OCI-LY7 (cell line): ENCODE measurements at regions not wholly inside any gene's neighbourhood (a gene's known extent, or its start where the extent isn't known, plus 50 kb on each side); places are given as distances from the start of the nearest gene placed in this dataset.

Experiments
- BruUV-seq: library from RNA; stranded (reverse); fragments of 400-500 nt; replicated peaks from 2 replicates; lab custom pipeline; 2021; lab: Mats Ljungman, UMichigan
- CTCF ChIA-PET: fragments of 300-600 bp; sonication (Branson Sonifier 250); formaldehyde crosslinking; loops from one replicate; lab custom pipeline; 2022; ENCODE audit warnings: antibody characterized with exemption; ENCODE audit not compliant: unreplicated experiment; lab: Charles Lee
- POLR2A ChIA-PET: fragments of 300-600 bp; sonication (Branson Sonifier 250); formaldehyde crosslinking; loops from one replicate; lab custom pipeline; 2022; ENCODE audit warnings: antibody characterized with exemption; lab: Charles Lee
- DNase-seq: peaks from one replicate; pipeline ENCODE4 v3.0.0-alpha.2; 2015; ENCODE audit warnings: low spot score
- H2AFZ ChIP-seq: fragments of 200-600 bp; sonication (generic), shearing (Covaris generic); 2 replicates; pipeline ENCODE4 v1.6.1; 2014; ENCODE audit warnings: mild to moderate bottlenecking, antibody characterized with exemption, low read length, moderate library complexity
- H3K27ac ChIP-seq: fragments of 200-600 bp; sonication (generic); 2 replicates; pipeline ENCODE4 v1.5.1; 2014; ENCODE audit warnings: mixed run types, low read depth, mild to moderate bottlenecking, moderate library complexity, low read length, inconsistent platforms; ENCODE audit not compliant: poor library complexity, severe bottlenecking
- H3K36me3 ChIP-seq: fragments of 200-600 bp; sonication (generic); 2 replicates; pipeline ENCODE4 v1.6.1; 2014; ENCODE audit warnings: mild to moderate bottlenecking, antibody characterized with exemption, low read length, moderate library complexity, mixed read lengths; ENCODE audit not compliant: insufficient read depth
- H3K4me1 ChIP-seq: fragments of 200-600 bp; sonication (generic); 2 replicates; pipeline ENCODE4 v1.5.1; 2014; ENCODE audit warnings: mild to moderate bottlenecking, low read length; ENCODE audit not compliant: insufficient read depth, poor library complexity, severe bottlenecking
- H3K4me2 ChIP-seq: fragments of 200-600 bp; sonication (generic); 2 replicates; pipeline ENCODE4 v1.6.1; 2014; ENCODE audit warnings: mild to moderate bottlenecking, low read length
- H3K4me3 ChIP-seq: fragments of 200-600 bp; sonication (generic); 2 replicates; pipeline ENCODE4 v1.5.1; 2014; ENCODE audit warnings: mild to moderate bottlenecking, low read depth, low read length; ENCODE audit not compliant: poor library complexity, severe bottlenecking
- H3K79me2 ChIP-seq: fragments of 200-600 bp; sonication (generic); 2 replicates; pipeline ENCODE4 v1.6.1; 2016; ENCODE audit warnings: low read depth, mild to moderate bottlenecking, low read length, moderate library complexity, mixed read lengths; ENCODE audit not compliant: insufficient read depth
- H3K9me2 ChIP-seq: fragments of 200-600 bp; sonication (generic); 2 replicates; pipeline ENCODE4 v1.6.1; 2016; ENCODE audit warnings: mild to moderate bottlenecking, low read length, mixed read lengths; ENCODE audit not compliant: insufficient read depth
- H3K9me3 ChIP-seq: fragments of 200-600 bp; sonication (generic); 2 replicates; pipeline ENCODE4 v1.6.1; 2014; ENCODE audit warnings: mild to moderate bottlenecking, mixed run types, low read length, mixed read lengths
- H4K20me1 ChIP-seq: fragments of 200-600 bp; sonication (generic); 2 replicates; pipeline ENCODE4 v1.6.1; 2014; ENCODE audit warnings: mild to moderate bottlenecking, antibody characterized with exemption, low read length, moderate library complexity, mixed read lengths; ENCODE audit not compliant: insufficient read depth
- CTCF ChIP-seq: fragments of 200-600 bp; sonication (generic); conservative IDR thresholded peaks from 2 replicates; pipeline ENCODE4 v1.5.1; 2014; ENCODE audit warnings: mild to moderate bottlenecking, antibody characterized with exemption, low read length, moderate library complexity, mixed read lengths
- EZH2phosphoT487 ChIP-seq: fragments of 200-600 bp; sonication (generic); IDR thresholded peaks from 2 replicates; pipeline ENCODE4 v1.6.1; 2018; ENCODE audit warnings: low read depth, borderline replicate concordance, mild to moderate bottlenecking, mixed run types, antibody characterized with exemption, low read length, moderate library complexity, mixed read lengths
- intact Hi-C: fragments of 100-400 bp; cut with micrococcal nuclease; formaldehyde crosslinking; loops from one replicate; pipeline ENCODE4 v1.10.0; 2022; ENCODE audit not compliant: unreplicated experiment

- no peaks in the 10 kb centered on the region for H4K20me1 ChIP-seq
- intact Hi-C loops, result no loop called here
- POLR2A ChIA-PET, result no interaction called here
- TF ChIP-seq EZH2phosphoT487 (no peak), CTCF (no peak)
- no peaks in the 10 kb centered on the region for H3K4me1 ChIP-seq
- no peak overlapping the region for H3K27ac ChIP-seq
- H2AFZ ChIP-seq, result no peak overlapping the region
- H3K36me3 ChIP-seq, result no peaks in the 10 kb centered on the region
- no peak overlapping the region for H3K4me2 ChIP-seq
- no peak for DNase-seq
- no peak overlapping the region for H3K4me3 ChIP-seq
- no peaks in the 10 kb centered on the region for H3K9me3 ChIP-seq
- H3K79me2 ChIP-seq, result no peaks in the 10 kb centered on the region
- CTCF ChIA-PET, result no interaction called here
- no TSS peak for BruUV-seq
- H3K9me2 ChIP-seq, result no peaks in the 10 kb centered on the region
Measured at GRCh38 chr20:24406750-24407149, 62.7 kb upstream of the SYNDIG1 start.

- no peaks in the 10 kb centered on the region for H4K20me1 ChIP-seq
- H3K4me3 ChIP-seq, result no peak overlapping the region
- CTCF ChIA-PET, result no interaction called here
- no TSS peak for BruUV-seq
- no peaks in the 10 kb centered on the region for H3K4me1 ChIP-seq
- no peak for TF ChIP-seq EZH2phosphoT487
- no peak for TF ChIP-seq CTCF
- intact Hi-C loops, result no loop called here
- H3K27ac ChIP-seq, result no peak overlapping the region
- no peaks in the 10 kb centered on the region for H3K9me3 ChIP-seq
- no peak overlapping the region for H3K4me2 ChIP-seq
- no peak for DNase-seq
- no peaks in the 10 kb centered on the region for H3K36me3 ChIP-seq
- POLR2A ChIA-PET, result no interaction called here
- H3K79me2 ChIP-seq, result no peaks in the 10 kb centered on the region
- H2AFZ ChIP-seq, result no peak overlapping the region
- no peaks in the 10 kb centered on the region for H3K9me2 ChIP-seq
Measured at GRCh38 chr20:24406251-24406650, 63.2 kb upstream of the SYNDIG1 start.

- H3K79me2 ChIP-seq, result no peaks in the 10 kb centered on the region
- no peak overlapping the region for H3K27ac ChIP-seq
- no peak overlapping the region for H3K4me2 ChIP-seq
- H4K20me1 ChIP-seq, result no peaks in the 10 kb centered on the region
- CTCF ChIA-PET, result no interaction called here
- no peaks in the 10 kb centered on the region for H3K9me3 ChIP-seq
- no peak overlapping the region for H2AFZ ChIP-seq
- no peak overlapping the region for H3K4me3 ChIP-seq
- DNase-seq, result no peak
- H3K4me1 ChIP-seq, result no peaks in the 10 kb centered on the region
- BruUV-seq, result no TSS peak
- POLR2A ChIA-PET, result interaction anchor here (0.6 kb wide), 1 partner anchor 27 kb away, joined by 3 read pairs; no protein-coding TSS in a partner anchor
- H3K36me3 ChIP-seq, result no peaks in the 10 kb centered on the region
- intact Hi-C loops, result no loop called here
- TF ChIP-seq CTCF, result no peak
- no peaks in the 10 kb centered on the region for H3K9me2 ChIP-seq
Measured at GRCh38 chr20:24405810-24406209, 63.6 kb upstream of the SYNDIG1 start.
